ENCODE measurements at regions not wholly inside any gene's neighbourhood (a gene's known extent, or its start where the extent isn't known, plus 50 kb on each side); places are given as distances from the start of the nearest gene placed in this dataset.
A peak's percentile ranks its signal among the peaks of the same experiment; 100 is the strongest.

DNA sequence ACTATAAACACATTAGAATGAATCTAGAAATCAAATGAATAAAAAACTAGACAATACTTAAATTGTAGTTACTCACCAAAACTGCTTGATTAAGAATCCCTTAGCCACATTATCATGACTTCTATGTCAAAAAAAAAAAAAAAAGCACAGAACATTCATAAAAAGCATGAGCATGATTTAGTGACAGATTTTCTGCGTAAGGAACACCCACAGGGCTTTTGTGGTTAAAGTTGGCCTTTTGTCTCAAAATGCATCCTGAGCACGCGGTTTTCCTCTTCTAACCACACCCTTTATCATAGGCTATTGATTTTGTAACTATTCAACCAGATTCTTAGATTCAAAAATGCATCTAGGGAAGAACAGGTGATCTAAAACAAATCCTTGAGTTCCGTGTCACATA, 334.0 kb upstream of the NR2F2 start:
- peak in 1 of 2 donors; percentile 1 for DNase-seq (ENCODE audit: low read depth in 2 of 2)

DNA sequence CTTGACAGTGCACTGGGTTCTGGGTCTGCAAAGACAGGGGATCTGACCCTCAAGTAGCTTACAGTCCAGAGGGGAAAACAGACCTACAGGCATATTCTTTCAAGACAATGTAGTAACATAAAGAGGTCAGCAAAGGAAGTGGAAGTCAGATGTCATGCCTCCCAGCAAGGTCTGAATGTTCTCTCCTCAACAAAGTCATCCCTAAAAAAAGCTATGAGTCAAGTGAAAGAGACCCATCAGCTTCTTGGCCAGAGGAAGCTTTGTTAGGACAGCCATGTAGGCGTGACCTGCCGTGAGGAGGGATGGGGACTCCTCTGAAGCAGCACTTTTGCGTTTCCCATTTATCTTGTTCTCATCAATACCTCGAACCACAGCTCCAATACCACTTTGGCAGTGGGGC, 331.6 kb upstream of the NR2F2 start:
- no peak for DNase-seq (ENCODE audit: low read depth in 2 of 2)

DNA sequence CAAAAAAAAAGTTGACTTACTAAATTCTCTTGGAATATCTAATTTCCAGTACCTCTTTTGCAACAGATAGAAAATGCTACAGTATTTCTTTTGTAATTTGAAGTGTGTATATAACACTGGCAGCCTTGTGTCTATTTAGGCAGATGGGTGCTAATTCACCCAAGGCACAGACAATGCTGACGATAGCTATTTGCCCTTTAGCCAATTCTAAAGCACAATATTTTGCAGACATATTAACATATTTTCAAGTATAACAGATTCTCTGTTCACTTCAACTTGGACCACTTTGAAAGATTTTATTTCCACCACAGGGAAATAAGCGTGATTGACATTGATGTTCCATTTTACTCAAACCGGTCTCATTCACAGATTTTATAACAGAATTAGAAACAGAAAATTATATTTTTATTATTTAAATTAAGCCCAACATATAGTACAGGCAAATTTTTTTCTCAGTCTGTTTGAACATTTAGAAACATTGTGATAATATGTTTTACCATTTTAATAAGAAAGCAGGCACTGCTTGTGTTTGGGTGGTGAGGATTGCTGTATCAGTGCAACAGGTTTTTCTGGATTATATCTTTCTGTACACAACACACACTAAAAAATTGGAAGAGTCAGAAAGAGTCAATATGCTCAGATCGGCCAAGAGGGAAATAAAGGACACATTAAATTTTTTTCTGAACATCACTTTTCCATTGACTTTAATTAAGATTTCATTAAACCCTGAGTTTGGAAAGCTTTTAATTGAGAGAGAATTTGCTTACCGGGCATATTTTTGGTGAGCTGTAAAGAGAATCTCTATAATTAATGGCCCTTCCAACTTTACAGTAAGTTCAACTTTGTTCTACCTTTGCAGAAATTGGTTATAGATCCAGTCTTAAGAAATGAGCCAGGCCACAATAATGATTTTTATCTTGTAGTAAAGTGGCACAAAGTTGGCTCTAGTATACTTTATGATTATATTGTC, 327.3 kb upstream of the NR2F2 start:
- DNase-seq (ENCODE audit: low read depth in 2 of 2) = no peak

DNA sequence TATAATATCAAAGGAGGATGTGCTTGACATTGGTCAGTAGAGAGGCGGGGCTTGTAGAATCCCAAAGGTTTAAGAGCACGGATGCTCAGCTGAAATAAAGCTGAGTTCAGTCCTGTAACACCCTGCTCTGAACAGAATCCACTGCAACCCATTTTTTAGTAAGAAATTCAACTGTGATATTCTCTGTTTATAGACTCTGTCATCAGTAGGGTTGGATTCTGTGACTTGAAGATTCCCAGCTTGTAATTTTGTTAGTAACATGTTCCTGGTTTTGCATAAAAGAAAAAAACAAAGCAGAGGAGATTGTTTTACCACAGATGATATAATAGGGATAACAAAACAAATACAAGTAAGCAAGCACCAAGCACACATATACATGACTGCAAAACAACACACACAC, 324.6 kb upstream of the NR2F2 start:
- DNase-seq (ENCODE audit: low read depth in 2 of 2) = no peak

DNA sequence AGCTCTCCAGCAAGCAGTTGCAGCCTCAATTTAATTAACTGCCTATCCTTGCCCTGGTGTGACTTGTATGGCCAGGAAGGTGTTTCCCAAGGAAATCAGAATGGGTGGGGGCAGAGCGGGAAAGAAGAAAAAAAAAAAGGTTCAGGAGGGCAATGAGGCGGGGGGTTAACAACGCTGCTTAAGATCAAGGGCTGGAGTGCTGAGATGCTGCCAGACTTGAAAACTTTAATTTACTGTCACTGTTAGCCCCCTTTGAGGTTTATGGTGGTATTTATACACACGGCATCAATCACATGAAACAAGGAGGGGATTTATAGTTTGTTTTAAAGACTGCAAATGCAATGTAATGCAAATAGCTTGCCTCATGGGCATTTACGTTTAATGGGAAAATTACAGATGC, 319.4 kb upstream of the NR2F2 start:
- DNase-seq (ENCODE audit: low read depth in 2 of 2) = no peak

DNA sequence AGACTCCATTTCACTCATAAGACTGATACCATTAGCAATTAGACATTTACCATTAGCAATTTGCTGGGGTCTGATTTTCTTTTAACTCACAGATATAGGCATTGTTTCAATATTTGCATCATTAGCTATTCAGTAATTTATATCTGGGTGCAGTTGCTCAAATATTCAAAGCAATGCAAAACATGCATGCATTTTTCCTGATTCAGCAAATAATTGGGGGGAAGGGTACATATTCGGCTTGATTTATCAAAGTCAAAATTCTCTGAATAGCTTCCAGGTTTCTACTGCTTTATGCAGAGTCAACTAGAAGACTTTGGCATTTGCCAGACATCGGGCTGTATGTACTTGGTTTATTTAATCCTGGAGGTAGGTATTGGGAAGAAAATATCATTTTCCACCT, 315.6 kb upstream of the NR2F2 start:
- DNase-seq (ENCODE audit: low read depth in 2 of 2) = no peak

DNA sequence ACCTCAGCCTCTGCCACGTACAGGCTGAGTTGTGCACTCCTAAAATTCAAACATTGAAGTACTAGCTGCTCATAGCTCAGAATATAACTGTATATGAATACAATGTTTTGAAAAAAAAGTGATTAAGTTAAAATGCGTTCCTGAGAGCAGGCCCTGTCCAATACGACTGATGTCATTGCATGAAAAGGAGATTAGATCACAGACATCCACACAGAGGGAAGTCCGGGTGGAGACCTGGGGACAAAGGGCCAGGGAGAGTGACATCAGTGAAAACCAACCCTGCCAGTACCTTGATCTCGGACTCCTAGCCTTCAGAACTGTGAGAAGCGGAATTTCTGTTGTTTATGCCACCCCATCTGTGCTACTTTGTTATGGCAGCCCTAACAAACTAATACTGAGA, 311.4 kb upstream of the NR2F2 start:
- DNase-seq (ENCODE audit: low read depth in 2 of 2) = no peak

DNA sequence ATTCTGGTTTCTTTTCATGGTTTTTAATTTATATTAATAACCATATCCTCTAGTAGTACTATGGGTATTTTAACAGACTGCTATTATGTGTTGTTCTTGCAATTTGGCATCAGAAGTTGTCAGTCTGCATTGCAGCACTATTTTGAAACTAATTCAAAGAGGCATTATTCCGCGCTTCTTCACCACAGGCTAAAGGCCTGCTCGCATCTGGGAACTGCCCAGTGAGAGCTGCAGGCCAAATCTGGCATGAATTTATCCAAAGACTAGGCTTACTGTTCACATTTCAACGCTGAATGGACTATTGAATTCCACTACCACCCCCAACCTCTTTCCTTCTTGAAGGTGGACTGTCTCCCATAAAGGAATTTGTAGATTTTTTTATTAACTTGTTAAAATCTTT, 310.4 kb upstream of the NR2F2 start:
- no peak for DNase-seq (ENCODE audit: low read depth in 2 of 2)

DNA sequence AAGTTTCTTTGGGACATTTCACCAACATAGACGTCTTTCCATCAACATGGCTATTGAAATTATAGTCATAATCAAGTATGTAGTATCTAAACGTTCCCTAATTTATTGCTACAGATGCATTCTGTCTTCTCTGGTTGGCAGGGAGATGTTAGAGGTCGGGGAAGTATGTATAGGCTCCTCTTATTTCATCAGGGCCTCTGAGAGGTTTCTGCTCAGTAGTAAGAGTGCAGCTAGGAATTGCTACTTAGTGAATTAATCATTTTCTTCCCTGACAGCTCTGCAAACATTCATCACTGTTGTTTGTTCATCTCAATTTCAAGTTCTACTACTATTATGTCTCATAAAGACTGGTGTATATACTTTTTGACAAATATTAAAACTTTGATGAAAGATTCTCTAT, 309.7 kb upstream of the NR2F2 start:
- no peak for DNase-seq (ENCODE audit: low read depth in 2 of 2)

DNA sequence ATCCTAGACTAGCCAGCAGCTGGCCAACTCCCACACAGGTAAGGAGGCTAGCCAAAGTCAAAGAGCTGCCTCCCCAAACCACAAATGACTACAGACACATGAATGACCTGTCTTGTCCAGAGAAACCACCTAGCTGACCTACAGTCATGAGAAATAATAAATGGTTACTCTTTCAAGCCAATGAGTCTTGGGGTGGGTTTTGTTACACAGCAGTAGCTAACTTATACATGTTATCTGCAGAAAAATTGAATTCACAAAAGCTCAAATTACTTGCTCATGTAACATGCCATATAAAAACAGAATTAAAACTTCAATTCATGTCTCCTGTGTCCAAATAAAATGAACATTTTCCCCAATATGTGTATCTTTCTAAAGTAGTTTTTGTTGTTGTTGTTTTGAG, 307.4 kb upstream of the NR2F2 start:
- DNase-seq (ENCODE audit: low read depth in 2 of 2) = no peak

DNA sequence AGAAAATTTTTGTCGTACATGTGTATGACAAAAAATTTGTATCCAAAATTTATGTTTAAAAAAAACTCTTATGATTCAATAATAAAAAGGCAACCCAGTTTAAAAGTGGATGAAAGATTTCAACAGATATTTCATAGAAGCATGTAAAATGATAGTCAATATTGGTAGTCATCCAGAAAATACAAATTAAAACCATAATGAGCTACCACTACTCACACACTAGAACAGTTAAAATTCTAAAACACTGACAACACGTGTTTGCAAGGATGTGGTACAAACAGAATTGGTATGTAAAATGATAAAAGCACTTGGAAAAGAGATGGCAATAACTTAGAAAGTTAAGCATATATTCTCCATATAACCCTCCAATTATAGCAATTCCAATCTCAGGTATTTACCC, 303.0 kb upstream of the NR2F2 start:
- DNase-seq (ENCODE audit: low read depth in 2 of 2) = no peak

DNA sequence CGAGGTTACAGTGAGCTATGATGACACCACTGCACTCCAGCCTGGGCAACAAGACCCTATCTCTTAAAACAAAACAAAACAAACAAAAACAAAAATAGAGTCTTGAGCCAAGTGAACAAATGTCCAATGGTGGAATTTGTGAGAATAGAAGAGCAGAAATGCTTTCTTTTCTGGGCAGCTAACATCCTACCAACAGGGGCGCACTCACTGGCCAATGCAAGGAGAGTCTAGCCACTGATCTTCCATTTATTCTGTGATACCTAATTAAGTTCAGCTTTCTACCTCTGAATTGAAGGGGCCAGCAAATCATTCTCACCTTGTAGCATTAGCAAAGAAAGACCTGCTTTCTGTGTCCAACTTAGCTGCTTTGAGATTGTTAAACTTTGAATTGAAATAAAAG, 301.9 kb upstream of the NR2F2 start:
- no peak for DNase-seq (ENCODE audit: low read depth in 2 of 2)

DNA sequence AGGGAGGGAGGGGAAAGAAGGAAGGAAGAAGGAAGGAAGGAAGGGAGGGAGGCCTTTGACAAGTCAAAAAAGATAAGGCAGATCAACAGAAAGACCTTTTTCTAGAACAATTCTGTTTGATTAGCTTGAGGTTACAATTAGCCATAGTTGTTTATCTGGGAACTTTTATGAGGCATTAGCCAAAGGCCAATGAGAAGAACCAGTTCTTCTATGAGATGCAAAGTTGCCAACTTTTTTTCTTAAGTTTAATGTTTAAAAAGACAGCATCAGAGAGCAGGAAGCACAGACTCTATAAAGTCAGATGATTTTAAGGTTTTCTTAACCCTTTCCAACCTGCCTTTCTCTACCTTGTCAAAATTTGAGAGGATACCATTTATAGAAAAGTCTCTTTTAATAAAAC, 301.3 kb upstream of the NR2F2 start:
- no peak for DNase-seq (ENCODE audit: low read depth in 2 of 2)

DNA sequence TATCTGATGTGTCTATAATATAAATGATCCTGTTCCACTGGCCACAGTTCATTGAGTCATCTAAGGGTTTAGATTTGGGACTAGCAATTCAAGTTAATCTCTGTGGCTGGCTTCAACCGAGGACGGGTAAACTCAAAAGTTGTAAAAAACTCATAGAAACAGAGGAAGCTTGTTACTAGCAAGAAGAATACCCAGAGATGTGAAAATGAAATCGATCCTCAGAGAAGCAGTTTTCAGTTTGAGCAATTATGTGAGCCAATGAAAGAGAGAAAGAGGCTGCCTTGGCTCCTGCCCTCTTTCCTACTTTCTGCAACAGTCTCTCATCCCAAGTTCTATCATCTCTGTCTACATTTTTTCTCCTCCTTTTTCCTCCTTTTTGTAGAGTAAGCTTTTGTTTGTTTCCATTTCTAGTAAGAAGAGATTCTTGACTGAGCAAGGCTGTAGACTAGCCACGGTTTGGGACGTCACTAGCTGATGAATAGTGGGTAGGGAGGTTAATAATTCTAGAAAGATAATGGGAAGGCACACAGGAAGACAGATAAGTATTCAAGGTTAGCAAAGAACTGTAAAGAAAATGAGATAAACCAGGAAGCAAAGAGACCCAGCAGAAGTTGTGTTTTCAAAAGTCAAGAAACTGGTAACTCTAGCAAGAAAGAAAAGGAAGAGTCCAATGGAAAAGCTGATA, 298.9 kb upstream of the NR2F2 start:
- no peak for DNase-seq (ENCODE audit: low read depth in 2 of 2)

DNA sequence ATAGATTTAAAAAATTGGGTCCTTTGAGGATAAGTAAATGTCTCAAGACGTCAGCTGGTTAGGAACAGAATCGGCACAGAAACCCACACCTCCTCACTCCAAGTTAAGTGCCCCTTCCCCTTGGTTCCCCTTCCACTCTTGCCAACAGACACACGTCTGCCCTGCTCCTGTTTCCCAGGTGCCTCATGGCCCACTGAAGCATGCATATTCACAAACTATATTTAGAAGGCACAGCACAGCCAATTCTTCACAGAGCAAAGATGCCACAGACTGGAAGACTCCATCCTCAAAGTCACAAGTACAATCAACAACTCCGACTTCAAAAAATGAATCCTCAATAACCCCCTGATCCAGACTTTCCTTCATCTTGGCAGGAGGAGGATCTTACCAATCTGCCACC, 295.4 kb upstream of the NR2F2 start:
- DNase-seq (ENCODE audit: low read depth in 2 of 2) = no peak

DNA sequence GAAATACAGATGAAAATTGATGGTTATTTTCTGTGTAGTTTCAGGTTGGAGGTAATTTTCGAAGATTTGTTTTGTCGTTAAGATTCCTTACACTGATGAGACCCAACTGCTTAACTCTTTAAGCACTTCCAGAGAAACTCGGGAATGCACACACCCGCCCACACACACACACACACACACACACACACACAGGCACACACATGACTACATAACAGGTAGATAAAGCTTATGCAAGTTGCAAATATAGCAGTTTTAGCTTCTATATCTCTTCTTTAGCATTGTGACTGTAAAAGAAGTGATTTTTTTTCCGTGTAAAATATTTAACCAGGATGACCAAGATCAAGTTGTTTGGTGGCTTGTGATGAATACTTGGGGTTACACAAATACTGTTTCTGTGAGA, 294.9 kb upstream of the NR2F2 start:
- DNase-seq (ENCODE audit: low read depth in 2 of 2) = no peak

DNA sequence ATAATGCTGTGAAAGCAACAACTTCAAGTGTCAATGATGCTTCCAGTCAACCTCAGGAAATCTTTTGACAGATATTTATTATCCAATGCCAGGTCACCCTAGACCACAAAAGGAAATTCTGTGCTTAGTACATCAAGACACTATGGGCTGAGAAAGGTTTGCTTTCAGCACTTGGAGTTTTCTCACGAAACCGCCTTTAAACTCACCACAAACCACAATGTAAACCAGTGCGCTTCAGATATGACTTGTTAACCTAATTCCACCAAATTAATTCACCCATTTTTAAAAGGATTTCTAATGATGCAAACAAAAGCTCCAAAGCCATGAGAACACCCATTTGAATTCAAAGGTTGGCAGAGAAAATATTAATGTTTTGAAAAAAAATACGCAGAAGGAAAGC, 292.9 kb upstream of the NR2F2 start:
- DNase-seq (ENCODE audit: low read depth in 2 of 2) = no peak

DNA sequence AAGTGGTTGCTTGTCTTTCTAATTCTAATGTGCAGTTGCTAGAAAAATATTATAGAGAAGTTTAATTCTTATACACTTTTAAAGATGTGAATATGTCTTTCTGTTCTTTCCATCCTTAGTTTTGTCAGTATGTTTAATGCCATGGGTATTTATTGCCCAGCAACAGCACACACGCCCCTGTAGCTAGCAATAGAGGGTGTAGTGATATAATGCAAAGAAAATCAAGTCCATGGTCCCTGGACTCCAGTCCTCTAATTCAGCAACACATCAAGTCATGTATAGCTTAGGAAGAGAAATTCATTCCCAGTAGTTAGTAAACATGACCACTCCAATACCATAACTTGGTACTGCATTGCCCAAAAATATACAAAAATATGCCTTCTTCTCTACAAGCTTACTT, 292.4 kb upstream of the NR2F2 start:
- no peak for DNase-seq (ENCODE audit: low read depth in 2 of 2)

DNA sequence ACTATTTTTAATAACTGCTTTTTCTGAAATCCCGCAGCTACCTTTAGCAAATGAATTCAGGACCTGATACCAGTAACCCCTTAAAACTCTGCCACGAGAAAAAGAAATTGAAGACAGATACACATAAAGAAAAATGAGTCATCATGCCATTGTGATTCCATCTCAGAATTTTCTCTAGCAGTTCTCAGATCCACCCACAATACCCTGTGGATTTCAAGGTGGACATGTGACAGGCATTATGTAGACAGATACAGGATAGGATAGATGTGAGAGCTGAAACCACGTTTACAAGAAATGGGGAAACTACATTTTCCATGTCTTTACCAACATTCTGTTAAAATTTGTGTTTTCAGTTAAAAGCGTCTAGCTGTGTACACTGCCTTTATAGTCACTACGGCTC, 291.9 kb upstream of the NR2F2 start:
- DNase-seq (ENCODE audit: low read depth in 2 of 2) = no peak

DNA sequence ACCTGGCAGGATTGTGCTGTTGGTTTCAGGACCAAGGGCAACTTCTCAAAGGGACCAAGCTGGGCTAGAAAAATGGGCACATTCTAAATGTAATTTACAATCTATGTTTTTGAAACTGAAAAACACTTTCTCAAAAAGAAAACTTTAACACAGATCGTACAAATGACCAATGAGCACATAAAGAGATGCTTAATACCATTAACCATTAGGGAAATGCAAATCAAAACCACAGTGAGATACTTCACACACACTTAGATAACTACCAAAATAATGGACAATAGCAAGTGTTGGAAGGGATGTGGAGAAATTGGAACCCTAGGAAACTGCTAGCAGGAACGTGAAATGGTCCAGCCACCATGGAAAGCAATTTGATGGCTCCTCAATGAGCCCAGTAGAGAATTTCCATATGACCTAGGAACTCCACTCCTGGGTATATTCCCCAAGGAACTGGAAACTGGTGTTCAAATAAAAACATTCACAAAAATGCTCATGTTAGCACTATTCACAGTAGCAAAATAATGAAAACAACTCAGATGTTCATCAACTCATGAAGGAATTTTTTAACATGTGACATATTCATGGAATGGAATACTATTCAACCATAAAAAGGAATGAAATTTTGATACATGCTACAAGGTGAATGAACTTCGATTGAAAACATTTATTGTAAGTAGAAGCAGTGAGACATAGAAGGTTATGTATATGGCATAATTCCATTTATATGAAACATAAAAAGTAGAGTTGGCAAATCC, 288.3 kb upstream of the NR2F2 start:
- DNase-seq (ENCODE audit: low read depth in 2 of 2) = no peak

DNA sequence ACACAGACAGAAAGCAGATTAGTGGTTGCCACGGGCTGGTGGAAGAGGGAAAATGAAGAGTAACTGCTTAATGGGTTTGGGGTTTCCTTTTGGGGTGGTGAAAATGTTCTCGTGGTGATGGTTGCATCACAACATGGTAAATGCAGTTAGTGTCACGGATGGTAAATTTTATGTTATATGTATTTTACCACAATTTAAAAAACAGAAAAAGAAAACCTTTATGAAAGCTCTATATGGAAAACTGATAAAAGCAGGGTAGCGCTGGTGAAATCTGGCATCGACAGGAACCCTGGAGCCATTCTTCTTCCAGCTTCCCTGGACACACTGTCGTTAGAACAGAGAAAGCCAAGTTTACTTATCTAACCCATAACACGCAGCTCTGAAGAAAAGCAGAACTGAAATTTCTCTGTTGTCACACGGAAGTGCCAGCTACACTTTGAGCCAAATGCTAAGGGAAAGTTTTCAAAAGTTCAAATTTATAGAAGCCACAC, 287.7 kb upstream of the NR2F2 start:
- DNase-seq (ENCODE audit: low read depth in 2 of 2) = no peak

DNA sequence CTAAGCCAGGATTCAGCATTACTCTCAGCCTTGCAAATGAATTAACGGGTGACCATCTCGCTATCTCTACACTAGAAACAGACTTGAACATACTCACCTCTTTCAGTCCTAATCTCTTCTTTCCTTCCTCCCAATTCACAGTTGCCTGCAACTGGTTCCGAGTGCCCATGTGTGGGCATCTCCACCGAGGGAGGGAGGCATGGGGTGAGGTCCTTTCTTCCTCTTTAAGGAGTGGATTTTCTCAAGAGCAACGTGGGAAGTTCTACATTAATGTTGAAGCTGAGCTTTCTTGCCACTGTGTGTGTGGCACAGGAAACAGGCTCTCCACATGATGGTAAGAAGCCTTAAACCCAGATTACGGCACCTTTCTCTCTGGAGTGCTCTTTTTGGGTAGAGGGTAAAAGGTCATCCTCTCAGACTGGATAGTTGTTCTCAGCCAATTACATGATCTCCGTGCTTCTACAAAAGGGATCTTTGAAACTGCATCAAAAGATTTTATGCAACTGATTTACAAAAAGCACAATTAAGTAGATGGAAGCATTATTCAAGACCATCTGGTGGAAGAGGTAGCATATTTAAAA, 286.8 kb upstream of the NR2F2 start:
- DNase-seq (ENCODE audit: low read depth in 2 of 2) = no peak

Data from stimulated activated CD4-positive, alpha-beta T cell treated with anti-CD3 and anti-CD28 coated beads, Interleukin-4, amount 100 ng/mL, for 48 hours (primary cell).